ENCODE measurements at regions not wholly inside any gene's neighbourhood (a gene's known extent, or its start where the extent isn't known, plus 50 kb on each side); places are given as distances from the start of the nearest gene placed in this dataset.

DNA sequence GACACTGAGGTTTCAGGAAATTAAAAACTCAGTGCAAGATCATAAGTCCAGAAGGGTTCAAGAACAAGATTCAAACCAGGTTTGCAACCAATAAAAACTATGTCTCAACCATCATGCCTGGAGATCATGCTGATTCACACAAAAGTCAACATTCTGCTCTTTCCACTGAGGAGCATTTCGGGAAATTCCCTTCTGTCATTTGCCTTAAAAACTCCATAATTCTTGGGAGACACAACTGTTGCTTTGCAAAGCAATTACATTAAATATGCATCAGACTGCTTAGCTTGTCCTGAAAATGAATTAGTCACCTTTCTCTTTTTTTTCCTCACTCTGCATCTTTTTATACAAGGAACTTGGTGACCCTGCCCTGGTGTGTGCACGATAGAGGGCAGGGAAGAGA lies 275.9 kb upstream of the ZNF462 start:
- no peaks in the 10 kb centered on the region for H3K27me3 ChIP-seq (ENCODE audit: control insufficient read depth, extremely low read depth, insufficient read depth, low read length)
- DNase-seq (ENCODE audit: low read depth, low spot score): no peak
- no peaks in the 10 kb centered on the region for H4K20me1 ChIP-seq (ENCODE audit: control insufficient read depth, extremely low read depth, insufficient read depth, low read length)
- dilution Hi-C loops (cut with MboI; ENCODE audit: extremely low pct_ligation_motif_present, low sequenced_read_pairs): loop anchor here (25.0 kb wide), 1 partner anchor 275 kb away; the partner anchor contains the start of gene ZNF462
- TF ChIP-seq CTCF (optimal IDR thresholded peaks at IDR 0.05 in 1 of 3, IDR thresholded peaks at IDR 0.05 in 1 of 3, conservative IDR thresholded peaks at IDR 0.05 in 1 of 3; ENCODE audit: extremely low read depth in 1 of 3, insufficient read depth in 2 of 3, low read length in 3 of 3) (peak in 1 of 3 experiments; percentile 2), EZH2 (IDR thresholded peaks at IDR 0.05; ENCODE audit: low read length) (no peak)
- H3K4me3 ChIP-seq (ENCODE audit: control insufficient read depth in 2 of 3, extremely low read depth in 1 of 3, insufficient read depth in 2 of 3, low read depth in 1 of 3, low read length in 3 of 3): no peak overlapping the region
- H3K4me2 ChIP-seq (ENCODE audit: control insufficient read depth, extremely low read depth, insufficient read depth, low read depth, low read length): peak overlapping the region; percentile 71
- H3K27ac ChIP-seq (ENCODE audit: control insufficient read depth, insufficient read depth, low read length): peak overlapping the region; percentile 85
- FAIRE-seq: peak; percentile 83
- H3K9me3 ChIP-seq (ENCODE audit: control insufficient read depth, low read depth, low read length): no peaks in the 10 kb centered on the region
- no peaks in the 10 kb centered on the region for H3K36me3 ChIP-seq (ENCODE audit: control insufficient read depth in 2 of 2, extremely low read depth in 1 of 2, insufficient read depth in 2 of 2, low read length in 2 of 2)
- no peaks in the 10 kb centered on the region for H3K79me2 ChIP-seq (ENCODE audit: control insufficient read depth, insufficient read depth, low read length)
- no peaks in the 10 kb centered on the region for H3K9me1 ChIP-seq (ENCODE audit: control insufficient read depth, extremely low read depth, insufficient read depth, low read length)
- H3K9ac ChIP-seq (ENCODE audit: control insufficient read depth, extremely low read depth, insufficient read depth, low read length): peak overlapping the region; percentile 28
- H2AFZ ChIP-seq (ENCODE audit: control insufficient read depth, low read length): peak overlapping the region; percentile 48
- peaks cover 54% of the 10 kb centered on the region for H3K4me1 ChIP-seq (ENCODE audit: control insufficient read depth, extremely low read depth, insufficient read depth, low read length)

- TF ChIP-seq CTCF (optimal IDR thresholded peaks at IDR 0.05 in 1 of 3, IDR thresholded peaks at IDR 0.05 in 1 of 3, conservative IDR thresholded peaks at IDR 0.05 in 1 of 3; ENCODE audit: extremely low read depth in 1 of 3, insufficient read depth in 2 of 3, low read length in 3 of 3) (no peak), EZH2 (IDR thresholded peaks at IDR 0.05; ENCODE audit: low read length) (no peak)
- dilution Hi-C loops (cut with MboI; ENCODE audit: extremely low pct_ligation_motif_present, low sequenced_read_pairs): loop anchor here (25.0 kb wide), 1 partner anchor 274 kb away; the partner anchor contains the start of gene ZNF462
- no peaks in the 10 kb centered on the region for H3K36me3 ChIP-seq (ENCODE audit: control insufficient read depth in 2 of 2, extremely low read depth in 1 of 2, insufficient read depth in 2 of 2, low read length in 2 of 2)
- H2AFZ ChIP-seq (ENCODE audit: control insufficient read depth, low read length): peak overlapping the region; percentile 83
- FAIRE-seq: peak; percentile 99
- no peaks in the 10 kb centered on the region for H4K20me1 ChIP-seq (ENCODE audit: control insufficient read depth, extremely low read depth, insufficient read depth, low read length)
- peak overlapping the region; percentile 85 for H3K27ac ChIP-seq (ENCODE audit: control insufficient read depth, insufficient read depth, low read length)
- peak overlapping the region; percentile 71 for H3K4me2 ChIP-seq (ENCODE audit: control insufficient read depth, extremely low read depth, insufficient read depth, low read depth, low read length)
- H3K27me3 ChIP-seq (ENCODE audit: control insufficient read depth, extremely low read depth, insufficient read depth, low read length): no peaks in the 10 kb centered on the region
- peak overlapping the region; percentile 48 for H3K9ac ChIP-seq (ENCODE audit: control insufficient read depth, extremely low read depth, insufficient read depth, low read length)
- no peaks in the 10 kb centered on the region for H3K9me3 ChIP-seq (ENCODE audit: control insufficient read depth, low read depth, low read length)
- no peaks in the 10 kb centered on the region for H3K9me1 ChIP-seq (ENCODE audit: control insufficient read depth, extremely low read depth, insufficient read depth, low read length)
- no peak overlapping the region for H3K4me3 ChIP-seq (ENCODE audit: control insufficient read depth in 2 of 3, extremely low read depth in 1 of 3, insufficient read depth in 2 of 3, low read depth in 1 of 3, low read length in 3 of 3)
- peaks cover 48% of the 10 kb centered on the region for H3K4me1 ChIP-seq (ENCODE audit: control insufficient read depth, extremely low read depth, insufficient read depth, low read length)
- peak; percentile 70 for DNase-seq (ENCODE audit: low read depth, low spot score)
- no peaks in the 10 kb centered on the region for H3K79me2 ChIP-seq (ENCODE audit: control insufficient read depth, insufficient read depth, low read length)
These were observed 274.3 kb upstream of the ZNF462 start for GRCh38 chr9:106588626-106589025.
